ENCODE measurements at regions not wholly inside any gene's neighbourhood (a gene's known extent, or its start where the extent isn't known, plus 50 kb on each side); places are given as distances from the start of the nearest gene placed in this dataset.

DNA sequence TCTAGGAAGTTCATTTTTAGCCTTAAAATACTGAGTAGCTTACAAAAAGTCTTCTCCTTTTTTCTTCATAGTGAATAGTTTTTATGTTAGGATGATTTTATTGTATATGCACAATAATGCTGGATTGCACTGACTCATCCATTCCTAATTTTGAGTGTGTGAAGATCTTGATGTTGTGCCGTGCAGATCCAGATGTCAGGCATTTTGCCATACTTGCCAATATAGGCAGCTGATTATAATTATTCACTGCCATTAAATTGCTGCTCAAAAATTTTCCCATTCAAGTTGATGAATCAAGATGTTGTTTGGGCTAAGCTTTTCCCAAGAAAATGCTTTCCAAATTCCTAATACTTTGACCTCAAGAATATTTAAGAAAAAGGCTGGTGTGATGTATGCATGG, 218.3 kb downstream of the AHR start:
- Mint-ChIP-seq H3K9me3 (no peaks in the 10 kb centered on the region), H3K36me3 (ENCODE audit: low read depth) (peaks cover 5% of the 10 kb centered on the region; the same call in 1 of the 2 replicates), H3K4me3 (no peak overlapping the region), H3K27ac (0 out of 2 replicates have a peak overlapping the region, but pooled peaks have one; percentile 32), H3K27me3 (ENCODE audit: insufficient read depth) (no peaks in the 10 kb centered on the region), H3K4me1 (ENCODE audit: low read depth) (peaks cover 63% of the 10 kb centered on the region)
- DNase-seq, result peak; percentile 32
- TF ChIP-seq, protein P1, sequence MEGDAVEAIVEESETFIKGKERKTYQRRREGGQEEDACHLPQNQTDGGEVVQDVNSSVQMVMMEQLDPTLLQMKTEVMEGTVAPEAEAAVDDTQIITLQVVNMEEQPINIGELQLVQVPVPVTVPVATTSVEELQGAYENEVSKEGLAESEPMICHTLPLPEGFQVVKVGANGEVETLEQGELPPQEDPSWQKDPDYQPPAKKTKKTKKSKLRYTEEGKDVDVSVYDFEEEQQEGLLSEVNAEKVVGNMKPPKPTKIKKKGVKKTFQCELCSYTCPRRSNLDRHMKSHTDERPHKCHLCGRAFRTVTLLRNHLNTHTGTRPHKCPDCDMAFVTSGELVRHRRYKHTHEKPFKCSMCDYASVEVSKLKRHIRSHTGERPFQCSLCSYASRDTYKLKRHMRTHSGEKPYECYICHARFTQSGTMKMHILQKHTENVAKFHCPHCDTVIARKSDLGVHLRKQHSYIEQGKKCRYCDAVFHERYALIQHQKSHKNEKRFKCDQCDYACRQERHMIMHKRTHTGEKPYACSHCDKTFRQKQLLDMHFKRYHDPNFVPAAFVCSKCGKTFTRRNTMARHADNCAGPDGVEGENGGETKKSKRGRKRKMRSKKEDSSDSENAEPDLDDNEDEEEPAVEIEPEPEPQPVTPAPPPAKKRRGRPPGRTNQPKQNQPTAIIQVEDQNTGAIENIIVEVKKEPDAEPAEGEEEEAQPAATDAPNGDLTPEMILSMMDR (IDR thresholded peaks at IDR 0.05), result no peak

DNA sequence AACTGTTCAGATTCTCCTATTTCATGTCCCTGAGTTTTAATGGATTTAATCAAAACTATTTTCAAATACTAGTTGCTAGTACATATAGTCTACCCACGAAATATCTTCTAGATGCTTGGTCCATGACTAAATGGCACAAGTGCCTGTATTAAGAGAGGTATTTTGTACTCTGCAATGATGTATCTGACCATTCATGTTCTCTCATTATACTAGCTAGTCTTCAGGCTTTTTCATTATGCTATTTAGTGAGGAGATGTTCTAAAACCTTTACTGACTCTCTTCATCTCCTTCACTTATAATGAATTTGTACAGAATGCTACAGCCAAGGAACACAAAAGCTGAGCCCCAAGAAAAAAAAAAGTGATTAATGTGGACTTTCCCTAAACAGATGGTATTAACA, 222.5 kb downstream of the AHR start:
- Mint-ChIP-seq H3K4me1 (ENCODE audit: low read depth) (peaks cover 86% of the 10 kb centered on the region), H3K27ac (peak overlapping the region; percentile 90), H3K27me3 (ENCODE audit: insufficient read depth) (no peaks in the 10 kb centered on the region), H3K4me3 (peak overlapping the region; percentile 62), H3K9me3 (no peaks in the 10 kb centered on the region), H3K36me3 (ENCODE audit: low read depth) (peaks cover 5% of the 10 kb centered on the region; the same call in 1 of the 2 replicates)
- DNase-seq, result peak; percentile 48
- TF ChIP-seq, protein P1 (IDR thresholded peaks at IDR 0.05), result no peak

DNA sequence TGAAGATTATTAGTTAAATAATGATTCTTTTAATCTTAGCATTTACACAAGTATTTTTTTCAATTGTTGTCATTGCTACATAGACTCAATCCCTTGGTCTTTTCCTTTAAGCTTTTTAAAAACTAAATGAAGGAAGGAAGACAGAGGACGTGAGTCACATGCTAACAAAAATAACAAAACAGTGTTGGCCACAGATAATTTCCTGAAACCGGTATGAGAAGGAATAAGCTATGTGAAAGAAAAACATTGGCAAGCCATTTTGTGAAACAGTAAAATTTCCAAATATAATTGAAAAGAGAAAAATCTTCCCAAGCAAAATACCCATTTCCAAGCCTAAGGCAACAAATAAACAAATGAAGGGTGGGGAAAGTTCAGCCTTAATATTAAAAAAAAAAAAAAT, 223.0 kb downstream of the AHR start:
- Mint-ChIP-seq H3K4me1 (ENCODE audit: low read depth) (peaks cover 86% of the 10 kb centered on the region), H3K27ac (peak overlapping the region; percentile 90), H3K36me3 (ENCODE audit: low read depth) (peaks cover 5% of the 10 kb centered on the region; the same call in 1 of the 2 replicates), H3K4me3 (peak overlapping the region; percentile 62), H3K27me3 (ENCODE audit: insufficient read depth) (no peaks in the 10 kb centered on the region), H3K9me3 (no peaks in the 10 kb centered on the region)
- peak; percentile 82 for DNase-seq
- TF ChIP-seq, protein P1 (IDR thresholded peaks at IDR 0.05), result no peak

DNA sequence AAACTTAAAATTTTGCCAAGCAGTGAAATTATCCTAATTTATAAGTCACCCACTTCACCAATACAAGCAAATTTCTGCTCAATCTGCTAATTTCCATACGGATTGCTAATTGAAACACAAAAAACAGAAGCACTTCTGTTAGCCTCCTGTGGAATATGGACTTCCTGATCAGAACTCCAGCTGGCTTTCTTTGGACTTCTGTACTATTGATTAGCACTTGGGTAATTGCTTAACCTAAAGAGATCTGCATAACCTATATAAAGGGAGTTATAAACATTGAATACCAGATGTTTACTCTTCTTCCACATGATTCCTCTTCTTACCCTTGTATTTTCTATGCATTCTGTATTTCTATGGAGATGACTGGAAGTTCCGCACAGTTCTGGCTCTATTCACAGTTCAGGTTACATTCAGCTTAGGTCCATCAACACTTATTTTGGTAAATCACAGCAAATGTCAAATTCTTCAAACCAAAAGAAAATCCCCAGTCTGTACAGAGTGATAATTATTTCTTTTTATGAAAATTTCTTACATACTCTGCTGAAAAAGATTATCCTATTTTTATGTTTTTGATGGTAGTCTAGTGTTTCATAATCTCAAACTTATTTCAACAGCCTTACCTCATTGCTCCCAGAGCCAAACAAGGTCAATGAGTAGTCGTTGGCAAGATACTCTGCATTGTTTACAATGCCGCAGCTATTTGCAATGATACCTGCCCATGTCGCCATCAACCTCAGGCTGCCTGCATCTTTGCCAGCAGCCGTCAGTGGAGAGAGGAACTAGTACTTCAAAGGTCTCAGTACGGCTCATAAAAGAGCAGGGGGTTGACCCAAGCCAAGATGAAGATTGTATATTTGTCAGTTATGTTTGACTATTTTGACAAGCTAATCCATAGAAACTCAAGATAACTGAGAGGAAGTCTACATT, 225.6 kb downstream of the AHR start:
- TF ChIP-seq, protein P1 (IDR thresholded peaks at IDR 0.05), result no peak

DNA sequence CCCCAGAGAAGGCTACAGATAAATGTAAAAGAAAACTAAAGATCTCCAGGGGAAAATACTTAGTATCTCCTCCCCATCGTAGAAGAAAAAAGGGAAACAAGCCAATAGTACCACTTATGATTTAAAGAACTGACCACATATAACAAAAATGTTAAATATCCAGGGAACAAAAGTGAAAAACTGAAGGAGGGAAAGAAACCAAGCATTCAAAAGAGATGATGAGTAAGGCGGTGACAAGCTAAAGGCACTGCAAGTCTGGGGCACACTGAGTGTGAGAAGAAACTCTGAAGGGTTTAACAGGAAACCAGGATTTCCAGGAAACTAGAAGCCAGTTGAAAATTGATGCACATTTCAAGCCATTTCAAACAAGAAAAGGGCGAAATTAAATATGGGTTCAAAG, 226.3 kb downstream of the AHR start:
- Mint-ChIP-seq H3K4me1 (ENCODE audit: low read depth) (peaks cover 95% of the 10 kb centered on the region), H3K27ac (peak overlapping the region; percentile 92), H3K9me3 (no peaks in the 10 kb centered on the region), H3K27me3 (ENCODE audit: insufficient read depth) (no peaks in the 10 kb centered on the region), H3K4me3 (peak overlapping the region; percentile 84), H3K36me3 (ENCODE audit: low read depth) (no peaks in the 10 kb centered on the region)
- peak; percentile 76 for DNase-seq
- TF ChIP-seq, protein P1 (IDR thresholded peaks at IDR 0.05), result no peak

More for the DNA sequence above, 225.6 kb downstream of the AHR start:
- peaks cover 94% of the 10 kb centered on the region for H3K4me1 Mint-ChIP-seq (ENCODE audit: low read depth)
- peak overlapping the region; percentile 84 for H3K4me3 Mint-ChIP-seq
- H3K9me3 Mint-ChIP-seq, result no peaks in the 10 kb centered on the region
- no peaks in the 10 kb centered on the region for H3K27me3 Mint-ChIP-seq (ENCODE audit: insufficient read depth)
- peak overlapping the region; percentile 92 for H3K27ac Mint-ChIP-seq
- DNase-seq, result peak; percentile 76
- H3K36me3 Mint-ChIP-seq (ENCODE audit: low read depth), result peaks cover 3% of the 10 kb centered on the region; the same call in 1 of the 2 replicates

Data from HFFc6 (cell line).